ENCODE measurements at regions not wholly inside any gene's neighbourhood (a gene's known extent, or its start where the extent isn't known, plus 50 kb on each side); places are given as distances from the start of the nearest gene placed in this dataset.

DNA sequence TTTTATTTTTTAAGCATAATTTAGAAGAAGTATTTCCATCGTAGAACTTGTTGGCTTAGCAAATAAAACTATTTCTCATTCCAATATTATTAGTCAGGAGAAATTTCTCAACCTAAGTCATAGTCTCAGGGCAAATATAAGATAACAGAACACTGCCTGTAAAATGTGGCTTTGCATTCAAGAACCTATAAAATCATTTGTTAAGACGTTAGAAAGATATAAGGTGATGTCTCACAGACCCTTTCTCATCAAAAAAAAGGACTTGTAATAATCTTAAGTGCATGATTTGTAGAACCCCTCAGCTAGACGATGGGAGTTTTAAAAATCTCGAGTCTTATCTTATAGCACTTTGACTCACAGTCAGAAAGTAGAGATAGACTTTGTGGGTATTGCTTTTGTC, 314.7 kb upstream of the CFAP20DC start:
- TF ChIP-seq, protein P1, sequence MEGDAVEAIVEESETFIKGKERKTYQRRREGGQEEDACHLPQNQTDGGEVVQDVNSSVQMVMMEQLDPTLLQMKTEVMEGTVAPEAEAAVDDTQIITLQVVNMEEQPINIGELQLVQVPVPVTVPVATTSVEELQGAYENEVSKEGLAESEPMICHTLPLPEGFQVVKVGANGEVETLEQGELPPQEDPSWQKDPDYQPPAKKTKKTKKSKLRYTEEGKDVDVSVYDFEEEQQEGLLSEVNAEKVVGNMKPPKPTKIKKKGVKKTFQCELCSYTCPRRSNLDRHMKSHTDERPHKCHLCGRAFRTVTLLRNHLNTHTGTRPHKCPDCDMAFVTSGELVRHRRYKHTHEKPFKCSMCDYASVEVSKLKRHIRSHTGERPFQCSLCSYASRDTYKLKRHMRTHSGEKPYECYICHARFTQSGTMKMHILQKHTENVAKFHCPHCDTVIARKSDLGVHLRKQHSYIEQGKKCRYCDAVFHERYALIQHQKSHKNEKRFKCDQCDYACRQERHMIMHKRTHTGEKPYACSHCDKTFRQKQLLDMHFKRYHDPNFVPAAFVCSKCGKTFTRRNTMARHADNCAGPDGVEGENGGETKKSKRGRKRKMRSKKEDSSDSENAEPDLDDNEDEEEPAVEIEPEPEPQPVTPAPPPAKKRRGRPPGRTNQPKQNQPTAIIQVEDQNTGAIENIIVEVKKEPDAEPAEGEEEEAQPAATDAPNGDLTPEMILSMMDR (IDR thresholded peaks at IDR 0.05): no peak
- no peak for TF ChIP-seq POLR2A (IDR thresholded peaks at IDR 0.05; ENCODE audit: low read depth)
- TF ChIP-seq POLR2AphosphoS5 (IDR thresholded peaks at IDR 0.05): no peak
